ENCODE measurements at regions not wholly inside any gene's neighbourhood (a gene's known extent, or its start where the extent isn't known, plus 50 kb on each side); places are given as distances from the start of the nearest gene placed in this dataset.
A peak's percentile ranks its signal among the peaks of the same experiment; 100 is the strongest.

DNA sequence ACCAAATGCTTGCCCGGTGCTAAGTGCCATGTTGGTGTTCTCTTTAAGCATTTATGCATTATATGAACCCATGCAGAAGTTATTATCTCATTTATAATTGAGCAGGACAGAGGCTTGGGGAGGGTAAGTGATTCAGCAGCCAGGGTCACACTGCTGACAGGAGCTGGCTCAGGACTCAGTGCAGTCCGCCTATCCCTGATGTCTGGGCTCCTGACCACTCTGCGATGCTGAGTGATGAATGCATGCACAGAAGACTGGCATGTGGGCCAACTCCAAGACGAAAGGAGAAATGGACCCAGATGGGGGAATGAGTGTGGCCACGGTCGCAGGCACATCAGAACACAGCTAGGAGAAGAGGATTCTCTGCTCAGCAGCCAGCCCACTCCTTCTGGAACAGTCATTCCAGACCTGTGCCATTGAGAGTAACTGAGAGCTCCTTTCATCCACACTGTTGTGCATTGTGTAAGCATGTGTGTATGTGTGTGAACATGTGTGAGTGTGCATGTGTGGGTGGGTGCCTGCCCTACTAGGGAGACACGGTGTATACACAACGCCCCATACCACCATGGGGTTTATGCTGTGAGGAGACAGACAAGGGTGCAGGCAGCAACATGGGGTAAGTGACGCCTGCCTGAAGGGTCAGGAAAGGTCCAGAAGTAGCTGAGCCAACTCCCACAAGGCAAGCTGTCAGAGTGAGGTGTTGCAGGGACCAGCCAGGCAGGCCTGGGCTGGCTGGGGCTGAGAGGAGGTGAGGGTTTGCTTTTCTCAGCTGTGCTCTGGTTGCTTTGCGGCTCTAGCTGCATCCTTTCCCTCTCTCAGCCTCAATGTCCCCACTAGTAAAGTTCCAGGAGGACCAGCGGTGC is 97.8 kb upstream of the PMEPA1 start:
- H3K27ac ChIP-seq, result peak overlapping the region in 1 of 2 experiments; percentile 59; a peak in 3 of 6 replicates
- ChIA-PET CTCF (interaction anchor here (0.6 to 1.7 kb wide), 3 partner anchors 22 to 230 kb away, joined by 4 read pairs; no protein-coding TSS in a partner anchor), POLR2A (no interaction called here)
- no peak for TF ChIP-seq POLR2AphosphoS2 (conservative IDR thresholded peaks at IDR 0.05; ENCODE audit: low read length)
- no peak for TF ChIP-seq POLR2A (IDR thresholded peaks at IDR 0.05; ENCODE audit: low read length)
- no peak for TF ChIP-seq CBX2 (IDR thresholded peaks at IDR 0.05; ENCODE audit: borderline replicate concordance, low read depth)
- no peak for TF ChIP-seq RARB (CRISPR knock-in tag; IDR thresholded peaks at IDR 0.05)
- no peak for TF ChIP-seq PHF8 (IDR thresholded peaks at IDR 0.05; ENCODE audit: borderline replicate concordance, low read depth)
- H3K9me3 ChIP-seq, result no peaks in the 10 kb centered on the region
- FAIRE-seq (no peak), DNase-seq (ENCODE audit: low read depth in 1 of 2, low spot score in 1 of 2) (no peak), ATAC-seq (no peak)
- no peak overlapping the region for H3K4me2 ChIP-seq
- H3K4me3 ChIP-seq, result no peak overlapping the region
- H3K4me1 ChIP-seq, result peaks cover 24% of the 10 kb centered on the region
- WGBS (ENCODE audit: missing lambda C conversion rate), result 87% methylated on average over 10 of the region's 11 CpGs

DNA sequence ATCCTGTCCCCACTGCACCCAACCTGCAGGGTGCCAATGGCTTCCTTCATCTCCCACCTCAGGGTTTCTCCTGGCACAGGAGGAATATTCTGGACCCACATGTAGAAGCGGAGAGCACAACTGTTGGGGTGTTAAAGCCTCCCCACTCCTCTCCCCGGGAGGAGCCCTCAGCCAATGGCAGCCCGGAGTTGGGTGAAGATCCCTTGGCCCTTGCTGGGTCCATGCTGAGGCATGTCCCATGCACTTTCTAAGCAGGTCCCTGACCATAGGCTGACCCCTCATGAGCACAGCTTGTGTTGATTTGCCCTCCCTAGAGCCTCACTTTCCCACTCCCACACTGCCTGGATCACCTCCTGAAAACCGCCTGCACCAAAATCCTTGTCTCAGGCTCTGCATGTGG is 97.2 kb upstream of the PMEPA1 start:
- peak overlapping the region in 1 of 2 experiments; percentile 59; a peak in 1 of 6 replicates for H3K27ac ChIP-seq
- CTCF ChIA-PET, result interaction anchor here (0.6 kb wide), 1 partner anchor 21 kb away, joined by 4 read pairs; no protein-coding TSS in a partner anchor
- FAIRE-seq (no peak), ATAC-seq (no peak), DNase-seq (ENCODE audit: low read depth in 1 of 2, low spot score in 1 of 2) (no peak)
- POLR2A ChIA-PET, result no interaction called here
- no peak overlapping the region for H3K4me2 ChIP-seq
- no peaks in the 10 kb centered on the region for H3K9me3 ChIP-seq
- 86% methylated on average over 4 of the region's 4 CpGs for WGBS (ENCODE audit: missing lambda C conversion rate)
- H3K4me3 ChIP-seq, result no peak overlapping the region
- H3K4me1 ChIP-seq, result peaks cover 24% of the 10 kb centered on the region
- TF ChIP-seq SMC3 (IDR thresholded peaks at IDR 0.05), result no peak
- no peak for TF ChIP-seq ZFP36 (IDR thresholded peaks at IDR 0.05; ENCODE audit: borderline replicate concordance, partially characterized antibody)
- TF ChIP-seq, protein P1, sequence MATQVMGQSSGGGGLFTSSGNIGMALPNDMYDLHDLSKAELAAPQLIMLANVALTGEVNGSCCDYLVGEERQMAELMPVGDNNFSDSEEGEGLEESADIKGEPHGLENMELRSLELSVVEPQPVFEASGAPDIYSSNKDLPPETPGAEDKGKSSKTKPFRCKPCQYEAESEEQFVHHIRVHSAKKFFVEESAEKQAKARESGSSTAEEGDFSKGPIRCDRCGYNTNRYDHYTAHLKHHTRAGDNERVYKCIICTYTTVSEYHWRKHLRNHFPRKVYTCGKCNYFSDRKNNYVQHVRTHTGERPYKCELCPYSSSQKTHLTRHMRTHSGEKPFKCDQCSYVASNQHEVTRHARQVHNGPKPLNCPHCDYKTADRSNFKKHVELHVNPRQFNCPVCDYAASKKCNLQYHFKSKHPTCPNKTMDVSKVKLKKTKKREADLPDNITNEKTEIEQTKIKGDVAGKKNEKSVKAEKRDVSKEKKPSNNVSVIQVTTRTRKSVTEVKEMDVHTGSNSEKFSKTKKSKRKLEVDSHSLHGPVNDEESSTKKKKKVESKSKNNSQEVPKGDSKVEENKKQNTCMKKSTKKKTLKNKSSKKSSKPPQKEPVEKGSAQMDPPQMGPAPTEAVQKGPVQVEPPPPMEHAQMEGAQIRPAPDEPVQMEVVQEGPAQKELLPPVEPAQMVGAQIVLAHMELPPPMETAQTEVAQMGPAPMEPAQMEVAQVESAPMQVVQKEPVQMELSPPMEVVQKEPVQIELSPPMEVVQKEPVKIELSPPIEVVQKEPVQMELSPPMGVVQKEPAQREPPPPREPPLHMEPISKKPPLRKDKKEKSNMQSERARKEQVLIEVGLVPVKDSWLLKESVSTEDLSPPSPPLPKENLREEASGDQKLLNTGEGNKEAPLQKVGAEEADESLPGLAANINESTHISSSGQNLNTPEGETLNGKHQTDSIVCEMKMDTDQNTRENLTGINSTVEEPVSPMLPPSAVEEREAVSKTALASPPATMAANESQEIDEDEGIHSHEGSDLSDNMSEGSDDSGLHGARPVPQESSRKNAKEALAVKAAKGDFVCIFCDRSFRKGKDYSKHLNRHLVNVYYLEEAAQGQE (IDR thresholded peaks at IDR 0.05), result no peak
- TF ChIP-seq, protein P2, sequence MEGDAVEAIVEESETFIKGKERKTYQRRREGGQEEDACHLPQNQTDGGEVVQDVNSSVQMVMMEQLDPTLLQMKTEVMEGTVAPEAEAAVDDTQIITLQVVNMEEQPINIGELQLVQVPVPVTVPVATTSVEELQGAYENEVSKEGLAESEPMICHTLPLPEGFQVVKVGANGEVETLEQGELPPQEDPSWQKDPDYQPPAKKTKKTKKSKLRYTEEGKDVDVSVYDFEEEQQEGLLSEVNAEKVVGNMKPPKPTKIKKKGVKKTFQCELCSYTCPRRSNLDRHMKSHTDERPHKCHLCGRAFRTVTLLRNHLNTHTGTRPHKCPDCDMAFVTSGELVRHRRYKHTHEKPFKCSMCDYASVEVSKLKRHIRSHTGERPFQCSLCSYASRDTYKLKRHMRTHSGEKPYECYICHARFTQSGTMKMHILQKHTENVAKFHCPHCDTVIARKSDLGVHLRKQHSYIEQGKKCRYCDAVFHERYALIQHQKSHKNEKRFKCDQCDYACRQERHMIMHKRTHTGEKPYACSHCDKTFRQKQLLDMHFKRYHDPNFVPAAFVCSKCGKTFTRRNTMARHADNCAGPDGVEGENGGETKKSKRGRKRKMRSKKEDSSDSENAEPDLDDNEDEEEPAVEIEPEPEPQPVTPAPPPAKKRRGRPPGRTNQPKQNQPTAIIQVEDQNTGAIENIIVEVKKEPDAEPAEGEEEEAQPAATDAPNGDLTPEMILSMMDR (IDR thresholded peaks at IDR 0.05), result no peak

DNA sequence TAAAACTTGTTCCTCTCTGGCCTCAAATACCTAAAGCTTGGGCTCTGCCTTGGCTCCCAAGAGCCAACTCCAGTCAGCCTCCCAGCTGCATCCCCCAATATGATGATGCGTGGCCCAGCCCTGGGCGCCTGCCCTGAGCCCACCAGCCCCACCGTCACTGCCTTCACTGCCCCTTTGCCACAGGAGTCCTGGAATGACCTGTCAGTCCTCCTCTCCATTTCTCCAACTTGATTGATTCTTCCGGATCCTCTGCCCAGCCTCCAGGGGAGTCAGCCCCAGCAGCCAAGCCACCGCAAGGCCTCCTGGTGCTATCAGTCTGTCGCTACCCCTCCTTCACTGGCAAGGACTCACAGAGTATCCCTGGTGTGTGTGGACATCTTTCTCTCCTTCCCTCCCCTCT is 96.7 kb upstream of the PMEPA1 start:
- DNase-seq (ENCODE audit: low read depth in 1 of 2, low spot score in 1 of 2), result no peak
- Histone ChIP-seq H3K4me3 (no peak overlapping the region), H3K4me2 (no peak overlapping the region), H3K9me3 (no peaks in the 10 kb centered on the region), H3K4me1 (peaks cover 22% of the 10 kb centered on the region), H3K27ac (peak overlapping the region in 1 of 2 experiments; percentile 59; a peak in 1 of 6 replicates)
- WGBS (ENCODE audit: missing lambda C conversion rate), result 92% methylated on average over 6 of the region's 6 CpGs
- no peak for FAIRE-seq
- ChIA-PET POLR2A (no interaction called here), CTCF (no interaction called here)
- TF ChIP-seq BHLHE40 (IDR thresholded peaks at IDR 0.05; ENCODE audit: low read depth, low read length) (no peak), RFX5 (IDR thresholded peaks at IDR 0.05) (no peak), ZSCAN20 (CRISPR knock-in tag; IDR thresholded peaks at IDR 0.05) (no peak), RCOR1 (IDR thresholded peaks at IDR 0.05; ENCODE audit: low read depth, low read length) (no peak), ZFP36 (IDR thresholded peaks at IDR 0.05; ENCODE audit: borderline replicate concordance, partially characterized antibody) (no peak), POLR2A (IDR thresholded peaks at IDR 0.05; ENCODE audit: low read length) (no peak), TFCP2L1 (CRISPR knock-in tag; IDR thresholded peaks at IDR 0.05) (no peak), SREBF2 (IDR thresholded peaks at IDR 0.05) (no peak), ZC3H11A (IDR thresholded peaks at IDR 0.05) (no peak), TP53 (CRISPR knock-in tag; IDR thresholded peaks at IDR 0.05) (no peak), EP300 (IDR thresholded peaks at IDR 0.05) (no peak), SMC3 (IDR thresholded peaks at IDR 0.05) (no peak), GATA3 (IDR thresholded peaks at IDR 0.05; ENCODE audit: borderline replicate concordance) (no peak)
- TF ChIP-seq, protein P3, sequence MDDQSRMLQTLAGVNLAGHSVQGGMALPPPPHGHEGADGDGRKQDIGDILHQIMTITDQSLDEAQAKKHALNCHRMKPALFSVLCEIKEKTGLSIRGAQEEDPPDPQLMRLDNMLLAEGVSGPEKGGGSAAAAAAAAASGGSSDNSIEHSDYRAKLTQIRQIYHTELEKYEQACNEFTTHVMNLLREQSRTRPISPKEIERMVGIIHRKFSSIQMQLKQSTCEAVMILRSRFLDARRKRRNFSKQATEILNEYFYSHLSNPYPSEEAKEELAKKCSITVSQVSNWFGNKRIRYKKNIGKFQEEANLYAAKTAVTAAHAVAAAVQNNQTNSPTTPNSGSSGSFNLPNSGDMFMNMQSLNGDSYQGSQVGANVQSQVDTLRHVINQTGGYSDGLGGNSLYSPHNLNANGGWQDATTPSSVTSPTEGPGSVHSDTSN (IDR thresholded peaks at IDR 0.05), result no peak
- no peak for ATAC-seq

All from A549 (cell line).